ENCODE measurements at regions not wholly inside any gene's neighbourhood (a gene's known extent, or its start where the extent isn't known, plus 50 kb on each side); places are given as distances from the start of the nearest gene placed in this dataset.

GRCh38 chr12:90098132-90098779 lies 389.6 kb upstream of the ATP2B1 start:
- CTCF ChIA-PET = interaction anchor here (1.4 kb wide), 1 partner anchor 13 kb away, joined by 6 read pairs; no protein-coding TSS in a partner anchor
- POLR2A ChIA-PET = no interaction called here
- no peaks in the 10 kb centered on the region for H3K36me3 ChIP-seq (ENCODE audit: control insufficient read depth, insufficient read depth, low read length)
- H3K4me3 ChIP-seq (ENCODE audit: low read depth, low read length) = no peak overlapping the region
- no peak for DNase-seq (ENCODE audit: low read depth)
- TF ChIP-seq, protein P1, sequence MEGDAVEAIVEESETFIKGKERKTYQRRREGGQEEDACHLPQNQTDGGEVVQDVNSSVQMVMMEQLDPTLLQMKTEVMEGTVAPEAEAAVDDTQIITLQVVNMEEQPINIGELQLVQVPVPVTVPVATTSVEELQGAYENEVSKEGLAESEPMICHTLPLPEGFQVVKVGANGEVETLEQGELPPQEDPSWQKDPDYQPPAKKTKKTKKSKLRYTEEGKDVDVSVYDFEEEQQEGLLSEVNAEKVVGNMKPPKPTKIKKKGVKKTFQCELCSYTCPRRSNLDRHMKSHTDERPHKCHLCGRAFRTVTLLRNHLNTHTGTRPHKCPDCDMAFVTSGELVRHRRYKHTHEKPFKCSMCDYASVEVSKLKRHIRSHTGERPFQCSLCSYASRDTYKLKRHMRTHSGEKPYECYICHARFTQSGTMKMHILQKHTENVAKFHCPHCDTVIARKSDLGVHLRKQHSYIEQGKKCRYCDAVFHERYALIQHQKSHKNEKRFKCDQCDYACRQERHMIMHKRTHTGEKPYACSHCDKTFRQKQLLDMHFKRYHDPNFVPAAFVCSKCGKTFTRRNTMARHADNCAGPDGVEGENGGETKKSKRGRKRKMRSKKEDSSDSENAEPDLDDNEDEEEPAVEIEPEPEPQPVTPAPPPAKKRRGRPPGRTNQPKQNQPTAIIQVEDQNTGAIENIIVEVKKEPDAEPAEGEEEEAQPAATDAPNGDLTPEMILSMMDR (IDR thresholded peaks at IDR 0.05; ENCODE audit: insufficient read depth, low read depth, low read length) = no peak
- no peaks in the 10 kb centered on the region for H3K27me3 ChIP-seq (ENCODE audit: control insufficient read depth, insufficient read depth, low read length)

DNA sequence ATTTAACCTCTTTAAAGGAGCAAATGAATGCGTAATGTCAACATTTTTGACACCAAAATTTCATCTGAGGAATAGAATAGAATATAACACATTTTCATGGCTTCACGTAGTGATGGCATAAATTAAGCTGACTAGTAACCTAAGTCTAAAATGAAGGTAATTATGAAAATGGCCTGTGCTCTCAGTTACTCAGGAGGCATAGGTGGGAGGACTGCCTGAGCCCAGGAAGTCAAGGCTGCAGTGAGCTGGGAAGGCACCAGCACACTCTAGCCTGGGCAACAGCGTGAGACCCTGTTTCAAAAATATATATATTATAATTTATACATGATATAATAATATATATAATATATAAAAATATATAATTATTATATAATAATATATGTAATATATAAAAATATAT lies 383.2 kb upstream of the ATP2B1 start:
- TF ChIP-seq, protein P1 (IDR thresholded peaks at IDR 0.05; ENCODE audit: insufficient read depth, low read depth, low read length) = no peak
- CTCF ChIA-PET = interaction anchor here (1.0 kb wide), 1 partner anchor 10 kb away, joined by 6 read pairs; no protein-coding TSS in a partner anchor

DNA sequence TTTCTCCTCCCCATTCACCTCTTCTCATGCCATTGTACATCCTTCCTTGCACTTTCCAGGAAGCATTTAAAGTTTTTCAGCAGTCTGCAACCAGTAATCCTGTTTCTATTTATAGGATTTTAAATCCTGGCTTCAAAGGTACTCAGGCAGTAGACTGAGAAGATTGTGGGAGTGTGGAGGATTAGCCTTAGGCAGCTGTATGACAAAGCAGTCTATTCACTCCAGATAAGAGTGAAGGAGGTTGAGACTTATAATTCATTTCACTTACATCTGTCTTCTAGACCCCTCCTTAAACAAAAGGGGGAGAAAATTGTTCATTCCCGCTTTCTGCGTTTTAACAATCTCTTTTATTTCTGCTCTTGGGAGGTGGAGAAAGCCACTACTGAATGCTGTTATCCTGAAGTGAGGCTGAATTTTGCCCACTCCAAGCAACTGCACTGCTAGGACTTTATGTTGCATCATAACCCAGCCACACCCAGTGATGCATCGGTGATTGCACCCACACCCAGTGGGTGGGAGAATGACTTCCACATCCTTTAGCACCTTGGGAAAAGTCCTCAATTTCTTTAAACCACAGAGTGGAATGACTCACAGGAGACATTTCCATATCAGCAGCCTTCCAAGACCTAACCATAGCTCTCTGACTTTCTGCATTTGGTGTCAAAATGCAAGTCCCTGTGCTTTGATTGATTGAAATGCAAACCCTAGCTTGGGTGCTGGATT lies 382.5 kb upstream of the ATP2B1 start:
- Histone ChIP-seq H3K4me3 (ENCODE audit: low read depth, low read length) (no peak overlapping the region), H3K36me3 (ENCODE audit: control insufficient read depth, insufficient read depth, low read length) (no peaks in the 10 kb centered on the region), H3K27me3 (ENCODE audit: control insufficient read depth, insufficient read depth, low read length) (no peaks in the 10 kb centered on the region)
- CTCF ChIA-PET = interaction anchor here (1.0 to 1.8 kb wide), 2 partner anchors 10 to 14 kb away, joined by 5 to 6 read pairs; no protein-coding TSS in a partner anchor
- DNase-seq (ENCODE audit: low read depth) = peak; percentile 87
- POLR2A ChIA-PET = interaction anchor here (0.5 kb wide), 1 partner anchor 396 kb away, joined by 3 read pairs; no protein-coding TSS in a partner anchor
- TF ChIP-seq, protein P1 (IDR thresholded peaks at IDR 0.05; ENCODE audit: insufficient read depth, low read depth, low read length) = no peak

More for the DNA sequence above, 383.2 kb upstream of the ATP2B1 start:
- Histone ChIP-seq H3K4me3 (ENCODE audit: low read depth, low read length) (no peak overlapping the region), H3K27me3 (ENCODE audit: control insufficient read depth, insufficient read depth, low read length) (no peaks in the 10 kb centered on the region), H3K36me3 (ENCODE audit: control insufficient read depth, insufficient read depth, low read length) (no peaks in the 10 kb centered on the region)
- POLR2A ChIA-PET = interaction anchor here (0.5 kb wide), 1 partner anchor 397 kb away, joined by 3 read pairs; no protein-coding TSS in a partner anchor
- DNase-seq (ENCODE audit: low read depth) = no peak

- Histone ChIP-seq H3K36me3 (ENCODE audit: control insufficient read depth, insufficient read depth, low read length) (no peaks in the 10 kb centered on the region), H3K4me3 (ENCODE audit: low read depth, low read length) (no peak overlapping the region), H3K27me3 (ENCODE audit: control insufficient read depth, insufficient read depth, low read length) (no peaks in the 10 kb centered on the region)
- POLR2A ChIA-PET = no interaction called here
- CTCF ChIA-PET = interaction anchor here (0.6 to 1.2 kb wide), 2 partner anchors 12 to 768 kb away, joined by 3 to 6 read pairs; no protein-coding TSS in a partner anchor
- TF ChIP-seq, protein P1 (IDR thresholded peaks at IDR 0.05; ENCODE audit: insufficient read depth, low read depth, low read length) = no peak
- DNase-seq (ENCODE audit: low read depth) = no peak
Observed at GRCh38 chr12:90086281-90086680, 377.6 kb upstream of the ATP2B1 start.

Data from BJ (cell line).